GM12878 (cell line): ENCODE measurements at regions not wholly inside any gene's neighbourhood (a gene's known extent, or its start where the extent isn't known, plus 50 kb on each side); places are given as distances from the start of the nearest gene placed in this dataset.

Source experiments
- CTCF ChIP-seq, 3 experiments: IDR thresholded peaks in 2 of 3; conservative IDR thresholded peaks in 1 of 3; 2 replicates each; pipeline ENCODE4 v1.5.1; 2011; ENCODE audit warnings: low read depth in 3 of 3, low read length in 3 of 3, mild to moderate bottlenecking in 3 of 3, control low read depth in 2 of 3, moderate library complexity in 2 of 3, inconsistent platforms in 1 of 3, mixed read lengths in 1 of 3; ENCODE audit not compliant: control insufficient read depth in 2 of 3, insufficient read depth in 1 of 3; ENCODE audit errors: extremely low read depth in 1 of 3
- FOXM1 ChIP-seq: IDR thresholded peaks from 2 replicates; pipeline ENCODE4 v1.6.1; 2012; ENCODE audit warnings: low read depth, mild to moderate bottlenecking, inconsistent platforms, low read length, moderate library complexity
- JUND ChIP-seq: IDR thresholded peaks from 2 replicates; pipeline ENCODE4 v1.6.1; 2012; ENCODE audit warnings: low read depth, mild to moderate bottlenecking, low read length, improper control_type of control experiment, moderate library complexity
- POLR2A ChIP-seq: IDR thresholded peaks from 2 replicates; pipeline ENCODE4 v1.6.1; 2011; ENCODE audit warnings: low read depth, mild to moderate bottlenecking, low read length

- TF ChIP-seq FOXM1: no peak
- no peak for TF ChIP-seq POLR2A
- TF ChIP-seq CTCF (IDR thresholded peaks at IDR 0.05 in 2 of 3, conservative IDR thresholded peaks at IDR 0.05 in 1 of 3; ENCODE audit: control insufficient read depth in 2 of 3, extremely low read depth in 1 of 3, insufficient read depth in 1 of 3, low read depth in 3 of 3, low read length in 3 of 3): no peak
- no peak for TF ChIP-seq JUND
Measured at GRCh38 chr6:61558796-61559195, 727.2 kb downstream of the KHDRBS2 start.
